Right lobe of liver (tissue), 4 donors: ENCODE measurements at regions not wholly inside any gene's neighbourhood (a gene's known extent, or its start where the extent isn't known, plus 50 kb on each side); places are given as distances from the start of the nearest gene placed in this dataset.

Experiments used
- POLR2A ChIP-seq: fragments of 450-650 bp; IDR thresholded peaks from one replicate; pipeline ENCODE4 v1.6.1; 2017; ENCODE audit warnings: antibody characterized with exemption, mild to moderate bottlenecking
- TF ChIP-seq, protein P1 (sequence below), 4 donors: fragments of 200-600 bp in 3 of 4; fragments of 450-650 bp in 1 of 4; IDR thresholded peaks; one replicate each; pipeline versions ENCODE4 v1.5.1 to v1.8.0; 2016 to 2022; ENCODE audit warnings: antibody characterized with exemption in 4 of 4, mild to moderate bottlenecking in 2 of 4
- donor health status: DM: no; HTN: no; CAD: no.
- donor health status: DM: no; HTN: no; CAD: no.
- donor health status: DM: no; HTN: yes; CAD: no.

DNA sequence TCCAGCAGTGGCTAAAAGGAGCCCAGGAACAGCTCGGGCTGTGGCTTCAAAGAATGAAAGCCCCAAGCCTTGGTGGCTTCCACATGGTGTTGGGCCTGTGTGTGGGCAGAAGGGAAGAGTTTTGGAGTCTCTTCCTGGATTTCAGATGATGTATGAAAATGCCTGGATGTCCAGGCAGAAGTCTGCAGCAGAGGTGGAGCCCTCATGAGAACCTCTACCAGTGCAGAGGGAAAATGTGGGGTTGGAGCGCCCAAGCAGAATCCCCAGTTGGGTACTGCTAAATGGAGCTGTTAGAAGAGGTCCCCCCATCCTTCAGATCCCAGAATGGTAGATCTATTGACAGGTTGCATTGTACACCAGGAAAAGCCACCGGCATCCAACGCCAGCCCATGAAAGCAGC lies 412.1 kb downstream of the TDRD15 start:
- TF ChIP-seq, protein P1, sequence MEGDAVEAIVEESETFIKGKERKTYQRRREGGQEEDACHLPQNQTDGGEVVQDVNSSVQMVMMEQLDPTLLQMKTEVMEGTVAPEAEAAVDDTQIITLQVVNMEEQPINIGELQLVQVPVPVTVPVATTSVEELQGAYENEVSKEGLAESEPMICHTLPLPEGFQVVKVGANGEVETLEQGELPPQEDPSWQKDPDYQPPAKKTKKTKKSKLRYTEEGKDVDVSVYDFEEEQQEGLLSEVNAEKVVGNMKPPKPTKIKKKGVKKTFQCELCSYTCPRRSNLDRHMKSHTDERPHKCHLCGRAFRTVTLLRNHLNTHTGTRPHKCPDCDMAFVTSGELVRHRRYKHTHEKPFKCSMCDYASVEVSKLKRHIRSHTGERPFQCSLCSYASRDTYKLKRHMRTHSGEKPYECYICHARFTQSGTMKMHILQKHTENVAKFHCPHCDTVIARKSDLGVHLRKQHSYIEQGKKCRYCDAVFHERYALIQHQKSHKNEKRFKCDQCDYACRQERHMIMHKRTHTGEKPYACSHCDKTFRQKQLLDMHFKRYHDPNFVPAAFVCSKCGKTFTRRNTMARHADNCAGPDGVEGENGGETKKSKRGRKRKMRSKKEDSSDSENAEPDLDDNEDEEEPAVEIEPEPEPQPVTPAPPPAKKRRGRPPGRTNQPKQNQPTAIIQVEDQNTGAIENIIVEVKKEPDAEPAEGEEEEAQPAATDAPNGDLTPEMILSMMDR (IDR thresholded peaks at IDR 0.05): no peak
- TF ChIP-seq POLR2A: no peak
